ENCODE measurements at regions not wholly inside any gene's neighbourhood (a gene's known extent, or its start where the extent isn't known, plus 50 kb on each side); places are given as distances from the start of the nearest gene placed in this dataset.
"Not testable (repeated sequence)": the region's sequence is repeated elsewhere in the genome, so short reads cannot be mapped to it uniquely, and the experiment has no call there.

GRCh38 chr6:102815207-102815606, 1421.7 kb downstream of the GRIK2 start:
- no peak for DNase-seq (ENCODE audit: low read depth in 2 of 3, low spot score in 2 of 3)

- no peak for DNase-seq (ENCODE audit: low read depth in 2 of 3, low spot score in 2 of 3)
Measured at GRCh38 chr6:102813489-102814275, 1420.2 kb downstream of the GRIK2 start.

- no peak for DNase-seq (ENCODE audit: low read depth in 2 of 3, low spot score in 2 of 3)
Measured at GRCh38 chr6:102812242-102812641, 1418.7 kb downstream of the GRIK2 start.

- DNase-seq (ENCODE audit: low read depth in 2 of 3, low spot score in 2 of 3): not testable (repeated sequence)
Measured at GRCh38 chr6:102808944-102809505, 1415.5 kb downstream of the GRIK2 start.

GRCh38 chr6:102799051-102799450, 1405.5 kb downstream of the GRIK2 start:
- DNase-seq (ENCODE audit: low read depth in 2 of 3, low spot score in 2 of 3): no peak

- DNase-seq (ENCODE audit: low read depth in 2 of 3, low spot score in 2 of 3): no peak
Measured at GRCh38 chr6:102798636-102799035, 1405.1 kb downstream of the GRIK2 start.

GRCh38 chr6:102793752-102794151, 1400.2 kb downstream of the GRIK2 start:
- DNase-seq (ENCODE audit: low read depth in 2 of 3, low spot score in 2 of 3): no peak

- DNase-seq (ENCODE audit: low read depth in 2 of 3, low spot score in 2 of 3): no peak
Measured at GRCh38 chr6:102774326-102774725, 1380.8 kb downstream of the GRIK2 start.

GRCh38 chr6:102773636-102774035, 1380.1 kb downstream of the GRIK2 start:
- no peak for DNase-seq (ENCODE audit: low read depth in 2 of 3, low spot score in 2 of 3)

- no peak for DNase-seq (ENCODE audit: low read depth in 2 of 3, low spot score in 2 of 3)
Measured at GRCh38 chr6:102766963-102767362, 1373.5 kb downstream of the GRIK2 start.

- DNase-seq (ENCODE audit: low read depth in 2 of 3, low spot score in 2 of 3): no peak
Measured at GRCh38 chr6:102764317-102764716, 1370.8 kb downstream of the GRIK2 start.

- no peak for DNase-seq (ENCODE audit: low read depth in 2 of 3, low spot score in 2 of 3)
Measured at GRCh38 chr6:102763891-102764290, 1370.4 kb downstream of the GRIK2 start.

- DNase-seq (ENCODE audit: low read depth in 2 of 3, low spot score in 2 of 3): no peak
Measured at GRCh38 chr6:102761872-102762271, 1368.4 kb downstream of the GRIK2 start.

GRCh38 chr6:102759415-102759814, 1365.9 kb downstream of the GRIK2 start:
- no peak for DNase-seq (ENCODE audit: low read depth in 2 of 3, low spot score in 2 of 3)

- not testable (repeated sequence) for DNase-seq (ENCODE audit: low read depth in 2 of 3, low spot score in 2 of 3)
Measured at GRCh38 chr6:102758536-102758935, 1365.0 kb downstream of the GRIK2 start.

GRCh38 chr6:102749210-102749971, 1355.9 kb downstream of the GRIK2 start:
- no peak for DNase-seq (ENCODE audit: low read depth in 2 of 3, low spot score in 2 of 3)

- DNase-seq (ENCODE audit: low read depth in 2 of 3, low spot score in 2 of 3): no peak
Measured at GRCh38 chr6:102746941-102747340, 1353.4 kb downstream of the GRIK2 start.

- DNase-seq (ENCODE audit: low read depth in 2 of 3, low spot score in 2 of 3): no peak
Measured at GRCh38 chr6:102742754-102743356, 1349.3 kb downstream of the GRIK2 start.

- no peak for DNase-seq (ENCODE audit: low read depth in 2 of 3, low spot score in 2 of 3)
Measured at GRCh38 chr6:102742028-102742427, 1348.5 kb downstream of the GRIK2 start.

- DNase-seq (ENCODE audit: low read depth in 2 of 3, low spot score in 2 of 3): no peak
Measured at GRCh38 chr6:102736941-102737368, 1343.4 kb downstream of the GRIK2 start.

- no peak for DNase-seq (ENCODE audit: low read depth in 2 of 3, low spot score in 2 of 3)
Measured at GRCh38 chr6:102732898-102733297, 1339.4 kb downstream of the GRIK2 start.

GRCh38 chr6:102722086-102722485, 1328.6 kb downstream of the GRIK2 start:
- DNase-seq (ENCODE audit: low read depth in 2 of 3, low spot score in 2 of 3): not testable (repeated sequence)

All from activated CD8-positive, alpha-beta memory T cell treated with anti-CD3 and anti-CD28 coated beads for 48 hours (primary cell).